ENCODE measurements at regions not wholly inside any gene's neighbourhood (a gene's known extent, or its start where the extent isn't known, plus 50 kb on each side); places are given as distances from the start of the nearest gene placed in this dataset.

DNA sequence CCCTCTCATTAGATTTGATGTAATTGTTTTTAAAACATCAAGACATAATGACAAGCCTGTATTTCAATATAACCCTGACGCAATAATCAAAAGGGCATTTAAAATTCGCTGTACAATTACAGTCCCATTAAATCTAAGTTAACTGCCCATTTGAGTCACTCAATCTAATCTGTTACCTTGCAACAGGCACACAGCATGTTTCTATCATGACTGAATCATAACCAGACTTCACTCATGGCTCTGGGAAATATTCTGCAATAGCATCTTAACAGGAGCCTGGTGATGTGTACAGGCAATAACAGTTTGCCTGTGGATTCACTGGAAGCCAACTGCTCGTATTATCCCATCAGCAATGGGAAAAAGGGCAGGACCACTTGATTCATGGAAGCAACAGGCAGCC lies 142.3 kb upstream of the NCKAP5 start:
- H3K4me3 Mint-ChIP-seq (ENCODE audit: low read depth, unreplicated experiment), result no peak overlapping the region
- H3K27me3 Mint-ChIP-seq (ENCODE audit: unreplicated experiment), result no peaks in the 10 kb centered on the region
- TF ChIP-seq, protein P1, sequence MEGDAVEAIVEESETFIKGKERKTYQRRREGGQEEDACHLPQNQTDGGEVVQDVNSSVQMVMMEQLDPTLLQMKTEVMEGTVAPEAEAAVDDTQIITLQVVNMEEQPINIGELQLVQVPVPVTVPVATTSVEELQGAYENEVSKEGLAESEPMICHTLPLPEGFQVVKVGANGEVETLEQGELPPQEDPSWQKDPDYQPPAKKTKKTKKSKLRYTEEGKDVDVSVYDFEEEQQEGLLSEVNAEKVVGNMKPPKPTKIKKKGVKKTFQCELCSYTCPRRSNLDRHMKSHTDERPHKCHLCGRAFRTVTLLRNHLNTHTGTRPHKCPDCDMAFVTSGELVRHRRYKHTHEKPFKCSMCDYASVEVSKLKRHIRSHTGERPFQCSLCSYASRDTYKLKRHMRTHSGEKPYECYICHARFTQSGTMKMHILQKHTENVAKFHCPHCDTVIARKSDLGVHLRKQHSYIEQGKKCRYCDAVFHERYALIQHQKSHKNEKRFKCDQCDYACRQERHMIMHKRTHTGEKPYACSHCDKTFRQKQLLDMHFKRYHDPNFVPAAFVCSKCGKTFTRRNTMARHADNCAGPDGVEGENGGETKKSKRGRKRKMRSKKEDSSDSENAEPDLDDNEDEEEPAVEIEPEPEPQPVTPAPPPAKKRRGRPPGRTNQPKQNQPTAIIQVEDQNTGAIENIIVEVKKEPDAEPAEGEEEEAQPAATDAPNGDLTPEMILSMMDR (IDR thresholded peaks at IDR 0.05; ENCODE audit: unreplicated experiment), result no peak
- intact Hi-C loops (cut with micrococcal nuclease; ENCODE audit: unreplicated experiment), result no loop called here
- no peak overlapping the region for H3K27ac Mint-ChIP-seq (ENCODE audit: unreplicated experiment)
- no TSS peak for BruUV-seq (replicated peaks)
- CTCF ChIA-PET, result no interaction called here
- H3K4me1 Mint-ChIP-seq (ENCODE audit: low read depth, unreplicated experiment), result peaks cover 9% of the 10 kb centered on the region
- no peaks in the 10 kb centered on the region for H3K36me3 Mint-ChIP-seq (ENCODE audit: insufficient read depth, unreplicated experiment)
- DNase-seq, result no peak
- H3K9me3 Mint-ChIP-seq (ENCODE audit: low read depth, unreplicated experiment), result peaks cover 8% of the 10 kb centered on the region

DNA sequence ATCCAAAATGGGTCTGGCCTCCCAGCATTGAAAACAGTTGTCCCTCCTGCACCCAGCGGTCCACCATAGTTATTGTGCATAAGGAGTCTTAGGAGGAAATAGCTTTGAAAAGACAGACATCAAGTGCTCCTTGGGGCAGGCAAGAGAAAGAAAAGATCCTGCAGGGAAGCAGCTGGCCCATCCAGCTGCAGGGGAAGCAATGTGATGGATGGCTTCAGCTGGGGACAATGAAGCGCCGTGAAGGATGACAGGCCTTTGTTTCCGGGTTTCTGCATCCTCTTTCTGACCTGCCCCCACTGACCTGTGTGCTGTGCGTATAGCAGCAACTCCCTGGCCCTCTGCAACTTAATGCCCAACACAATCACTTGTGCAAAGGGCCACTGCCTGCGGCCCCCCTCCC lies 142.9 kb upstream of the NCKAP5 start:
- CTCF ChIA-PET, result no interaction called here

DNA sequence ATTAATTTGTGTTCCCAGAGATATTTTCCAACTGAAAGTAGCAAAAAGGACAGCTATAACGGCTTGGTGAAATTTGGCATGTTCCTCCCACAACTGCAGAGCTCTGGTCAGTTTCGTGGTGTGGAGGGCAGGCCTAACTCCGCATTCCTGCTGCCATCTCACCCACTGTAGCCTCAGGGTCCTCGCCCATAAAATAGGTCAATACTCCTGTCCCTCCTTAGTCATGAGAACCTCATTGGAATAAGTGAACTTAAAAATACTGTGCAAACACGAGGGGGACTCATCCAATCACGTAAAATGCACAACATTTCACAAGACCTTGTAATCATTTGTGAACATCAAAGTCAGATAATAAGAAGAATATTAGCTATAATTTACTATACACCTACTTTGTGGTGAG lies 143.5 kb upstream of the NCKAP5 start:
- TF ChIP-seq, protein P1 (IDR thresholded peaks at IDR 0.05; ENCODE audit: unreplicated experiment), result no peak
- Mint-ChIP-seq H3K36me3 (ENCODE audit: insufficient read depth, unreplicated experiment) (no peaks in the 10 kb centered on the region), H3K4me1 (ENCODE audit: low read depth, unreplicated experiment) (peaks cover 4% of the 10 kb centered on the region), H3K4me3 (ENCODE audit: low read depth, unreplicated experiment) (no peak overlapping the region), H3K27me3 (ENCODE audit: unreplicated experiment) (no peaks in the 10 kb centered on the region), H3K27ac (ENCODE audit: unreplicated experiment) (no peak overlapping the region), H3K9me3 (ENCODE audit: low read depth, unreplicated experiment) (peaks cover 9% of the 10 kb centered on the region)
- no peak for DNase-seq
- intact Hi-C loops (cut with micrococcal nuclease; ENCODE audit: unreplicated experiment), result no loop called here
- CTCF ChIA-PET, result no interaction called here
- BruUV-seq (replicated peaks), result no TSS peak

More for the DNA sequence above, 142.9 kb upstream of the NCKAP5 start:
- Mint-ChIP-seq H3K9me3 (ENCODE audit: low read depth, unreplicated experiment) (peaks cover 8% of the 10 kb centered on the region), H3K27ac (ENCODE audit: unreplicated experiment) (no peak overlapping the region), H3K4me1 (ENCODE audit: low read depth, unreplicated experiment) (peaks cover 9% of the 10 kb centered on the region), H3K27me3 (ENCODE audit: unreplicated experiment) (no peaks in the 10 kb centered on the region), H3K4me3 (ENCODE audit: low read depth, unreplicated experiment) (no peak overlapping the region), H3K36me3 (ENCODE audit: insufficient read depth, unreplicated experiment) (no peaks in the 10 kb centered on the region)
- DNase-seq, result no peak
- intact Hi-C loops (cut with micrococcal nuclease; ENCODE audit: unreplicated experiment), result no loop called here
- BruUV-seq (replicated peaks), result no TSS peak
- TF ChIP-seq, protein P1 (IDR thresholded peaks at IDR 0.05; ENCODE audit: unreplicated experiment), result no peak

DNA sequence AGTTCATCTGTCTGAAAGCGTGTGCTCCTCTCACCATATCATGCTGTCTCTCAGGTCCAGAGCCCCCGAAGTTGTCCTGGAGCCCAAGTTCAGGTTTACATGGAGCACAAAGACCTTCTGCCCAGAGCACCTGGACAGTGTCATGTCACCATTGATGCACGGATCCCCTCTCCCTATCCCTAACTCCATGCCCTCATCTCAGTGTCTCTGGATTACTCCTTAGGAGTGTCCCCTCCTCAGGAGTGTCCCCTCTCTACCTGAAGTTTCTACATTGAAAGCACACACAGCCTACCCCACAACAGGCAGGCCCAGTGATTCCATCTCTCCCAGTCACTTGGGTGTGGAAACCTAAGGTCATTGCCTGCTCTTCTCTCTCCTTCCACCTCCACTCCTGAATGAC lies 144.1 kb upstream of the NCKAP5 start:
- CTCF ChIA-PET, result no interaction called here
- no peak for DNase-seq
- no TSS peak for BruUV-seq (replicated peaks)
- TF ChIP-seq, protein P1 (IDR thresholded peaks at IDR 0.05; ENCODE audit: unreplicated experiment), result no peak
- no peaks in the 10 kb centered on the region for H3K36me3 Mint-ChIP-seq (ENCODE audit: insufficient read depth, unreplicated experiment)
- H3K27ac Mint-ChIP-seq (ENCODE audit: unreplicated experiment), result no peak overlapping the region
- H3K9me3 Mint-ChIP-seq (ENCODE audit: low read depth, unreplicated experiment), result peaks cover 11% of the 10 kb centered on the region
- no peak overlapping the region for H3K4me3 Mint-ChIP-seq (ENCODE audit: low read depth, unreplicated experiment)
- H3K4me1 Mint-ChIP-seq (ENCODE audit: low read depth, unreplicated experiment), result no peaks in the 10 kb centered on the region
- intact Hi-C loops (cut with micrococcal nuclease; ENCODE audit: unreplicated experiment), result no loop called here
- H3K27me3 Mint-ChIP-seq (ENCODE audit: unreplicated experiment), result no peaks in the 10 kb centered on the region

Measured in Calu3 (cell line).